Upper lobe of left lung (tissue), 6 donors: ENCODE measurements at regions not wholly inside any gene's neighbourhood (a gene's known extent, or its start where the extent isn't known, plus 50 kb on each side); places are given as distances from the start of the nearest gene placed in this dataset.

Experiments used
- ATAC-seq, 2 donors: fragments of 200-7000 bp; cut with Tn5 transposase; one replicate each; pipeline ENCODE4 v1.9.1; 2022; ENCODE audit warnings: mild to moderate bottlenecking in 2 of 2, moderate library complexity in 2 of 2; ENCODE audit not compliant: low FRiP score in 2 of 2
- DNase-seq, 2 donors: peaks; one replicate each; pipeline ENCODE4 v3.0.0-alpha.2; 2019 to 2020
- H3K27ac ChIP-seq, 4 donors: fragments of 200-600 bp; sonication (generic); one replicate each; pipeline ENCODE4 v1.5.1; 2016 to 2019
- H3K27me3 ChIP-seq, 4 donors: fragments of 200-600 bp; sonication (generic); one replicate each; pipeline ENCODE4 v1.5.1; 2017 to 2019
- H3K36me3 ChIP-seq, 4 donors: fragments of 200-600 bp; sonication (generic); one replicate each; pipeline ENCODE4 v1.5.1; 2016 to 2019
- H3K4me1 ChIP-seq, 4 donors: fragments of 200-600 bp; sonication (generic); one replicate each; pipeline ENCODE4 v1.5.1; 2018 to 2019
- H3K4me3 ChIP-seq, 4 donors: fragments of 200-600 bp; sonication (generic); one replicate each; pipeline ENCODE4 v1.5.1; 2017 to 2019; ENCODE audit warnings: mild to moderate bottlenecking in 2 of 4, moderate library complexity in 1 of 4
- H3K9me3 ChIP-seq, 4 donors: fragments of 200-600 bp; sonication (generic); one replicate each; pipeline ENCODE4 v1.5.1; 2018 to 2019
- CTCF ChIP-seq, 6 experiments: fragments of 450-650 bp in 4 of 6; fragments of 200-600 bp in 2 of 6; sonication (generic) in 2 of 6; IDR thresholded peaks; one replicate each; pipeline ENCODE4 v1.5.1; 2016 to 2019; ENCODE audit warnings: antibody characterized with exemption in 6 of 6
- EP300 ChIP-seq, 4 donors: sonication (generic); formaldehyde crosslinking; IDR thresholded peaks; one replicate each; pipeline ENCODE4 v1.5.1; 2017; ENCODE audit warnings: antibody characterized with exemption in 4 of 4, control low read depth in 2 of 4
- POLR2A ChIP-seq, 4 donors: fragments of 450-650 bp; IDR thresholded peaks; one replicate each; pipeline ENCODE4 v1.5.1; 2016 to 2017; ENCODE audit warnings: antibody characterized with exemption in 4 of 4, mild to moderate bottlenecking in 2 of 4
- POLR2AphosphoS5 ChIP-seq, 2 donors: sonication (generic); formaldehyde crosslinking; IDR thresholded peaks; one replicate each; pipeline ENCODE4 v1.5.1; 2017; ENCODE audit warnings: antibody characterized with exemption in 2 of 2
- WGBS, 2 donors: methylation state at CpG; one replicate each; pipeline ENCODE4 v1.1.5; 2017 to 2018; 5-methylcytosine and 5-hydroxymethylcytosine counted together
- donor health status: DM: no; HTN: no; CAD: no; lungs with moderate emphysema.
- donor health status: DM: no; HTN: yes; CAD: no; lungs with severe emphysema.

- no peaks in the 10 kb centered on the region for H3K9me3 ChIP-seq
- WGBS, 2 donors: 82 to 91% methylated on average over 1 of the region's 1 CpG
- no peak for ATAC-seq
- H3K27ac ChIP-seq: no peak overlapping the region
- no peak for TF ChIP-seq POLR2A (IDR thresholded peaks at IDR 0.05)
- no peak for TF ChIP-seq EP300 (IDR thresholded peaks at IDR 0.05)
- no peak for TF ChIP-seq CTCF (IDR thresholded peaks at IDR 0.05)
- TF ChIP-seq POLR2AphosphoS5 (IDR thresholded peaks at IDR 0.05): no peak
- H3K4me3 ChIP-seq: no peak overlapping the region
- H3K4me1 ChIP-seq: no peaks in the 10 kb centered on the region
- no peak for DNase-seq
- no peaks in the 10 kb centered on the region for H3K36me3 ChIP-seq
- H3K27me3 ChIP-seq: no peaks in the 10 kb centered on the region
Observed at GRCh38 chr11:109609454-109610185, 187.6 kb downstream of the C11orf87 start.

- no peaks in the 10 kb centered on the region for H3K36me3 ChIP-seq
- DNase-seq: no peak
- 59 to 67% methylated on average over 3 of the region's 3 CpGs for WGBS, 2 donors
- H3K9me3 ChIP-seq: no peaks in the 10 kb centered on the region
- ATAC-seq: peak in 1 of 2 donors; percentile 53
- H3K4me1 ChIP-seq: no peaks in the 10 kb centered on the region
- no peak overlapping the region for H3K4me3 ChIP-seq
- H3K27ac ChIP-seq: no peak overlapping the region
- H3K27me3 ChIP-seq: no peaks in the 10 kb centered on the region
- TF ChIP-seq POLR2A (IDR thresholded peaks at IDR 0.05) (no peak), POLR2AphosphoS5 (IDR thresholded peaks at IDR 0.05) (no peak), EP300 (IDR thresholded peaks at IDR 0.05) (no peak), CTCF (IDR thresholded peaks at IDR 0.05) (no peak)
Observed at GRCh38 chr11:109612496-109612895, 190.5 kb downstream of the C11orf87 start.

GRCh38 chr11:109619498-109619897, 197.5 kb downstream of the C11orf87 start:
- H3K9me3 ChIP-seq: no peaks in the 10 kb centered on the region
- H3K4me3 ChIP-seq: no peak overlapping the region
- no peak for ATAC-seq
- H3K27ac ChIP-seq: no peak overlapping the region
- H3K27me3 ChIP-seq: no peaks in the 10 kb centered on the region
- no peak for DNase-seq
- H3K36me3 ChIP-seq: no peaks in the 10 kb centered on the region
- TF ChIP-seq POLR2A (IDR thresholded peaks at IDR 0.05) (no peak), EP300 (IDR thresholded peaks at IDR 0.05) (no peak), POLR2AphosphoS5 (IDR thresholded peaks at IDR 0.05) (no peak), CTCF (IDR thresholded peaks at IDR 0.05) (no peak)
- no peaks in the 10 kb centered on the region for H3K4me1 ChIP-seq
- 71 to 87% methylated on average over 4 of the region's 4 CpGs for WGBS, 2 donors

DNA sequence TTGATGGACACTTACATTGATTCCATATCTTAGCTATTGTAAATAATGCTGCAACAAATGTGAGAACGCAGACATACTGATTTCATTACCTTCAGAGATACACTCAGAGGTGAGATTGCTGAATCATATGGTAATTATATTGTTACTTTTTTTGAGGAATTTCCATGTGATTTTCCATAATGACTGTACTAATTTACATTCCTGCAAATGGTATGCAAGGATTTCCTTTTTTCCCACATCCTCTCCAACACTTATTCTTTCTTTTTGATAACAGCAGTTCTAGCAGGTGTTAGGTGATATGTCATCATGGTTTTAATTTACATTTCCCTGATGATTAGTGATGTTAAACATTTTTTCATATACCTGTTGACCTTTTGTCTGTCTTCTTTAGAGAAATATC, 207.7 kb downstream of the C11orf87 start:
- 91 to 95% methylated on average over 1 of the region's 1 CpG for WGBS, 2 donors
- H3K36me3 ChIP-seq: no peaks in the 10 kb centered on the region
- TF ChIP-seq EP300 (IDR thresholded peaks at IDR 0.05) (no peak), CTCF (IDR thresholded peaks at IDR 0.05) (no peak), POLR2AphosphoS5 (IDR thresholded peaks at IDR 0.05) (no peak), POLR2A (IDR thresholded peaks at IDR 0.05) (no peak)

GRCh38 chr11:109641549-109641948, 219.6 kb downstream of the C11orf87 start:
- Histone ChIP-seq H3K9me3 (no peaks in the 10 kb centered on the region), H3K27me3 (no peaks in the 10 kb centered on the region), H3K4me1 (no peaks in the 10 kb centered on the region), H3K36me3 (no peaks in the 10 kb centered on the region), H3K4me3 (no peak overlapping the region), H3K27ac (no peak overlapping the region)
- no peak for TF ChIP-seq CTCF (IDR thresholded peaks at IDR 0.05)
- no peak for TF ChIP-seq POLR2A (IDR thresholded peaks at IDR 0.05)
- no peak for TF ChIP-seq EP300 (IDR thresholded peaks at IDR 0.05)
- no peak for TF ChIP-seq POLR2AphosphoS5 (IDR thresholded peaks at IDR 0.05)
- no peak for ATAC-seq
- DNase-seq: no peak
- WGBS, 2 donors: 20 to 23% methylated on average over 9 of the region's 9 CpGs

More for the DNA sequence above, 207.7 kb downstream of the C11orf87 start:
- Histone ChIP-seq H3K27me3 (no peaks in the 10 kb centered on the region), H3K27ac (no peak overlapping the region), H3K4me3 (no peak overlapping the region), H3K4me1 (no peaks in the 10 kb centered on the region), H3K9me3 (peaks cover 0 to 2% (median under 1%) of the 10 kb centered on the region in 4 donors)
- ATAC-seq: no peak
- DNase-seq: no peak
